HG03103 (cell line): ENCODE measurements at regions not wholly inside any gene's neighbourhood (a gene's known extent, or its start where the extent isn't known, plus 50 kb on each side); places are given as distances from the start of the nearest gene placed in this dataset.

Experiments
- ATAC-seq: cut with Tn5 transposase; IDR thresholded peaks from one replicate; pipeline ENCODE4 v1.9.1; 2021; ENCODE audit warnings: low read depth; ENCODE audit not compliant: unreplicated experiment

- no peak for ATAC-seq
Observed at GRCh38 chr6:130670142-130670541, 157.1 kb upstream of the SMLR1 start.

- ATAC-seq = no peak
Observed at GRCh38 chr6:130671119-130671518, 156.1 kb upstream of the SMLR1 start.

GRCh38 chr6:130671577-130671976, 155.6 kb upstream of the SMLR1 start:
- no peak for ATAC-seq

GRCh38 chr6:130672153-130672552, 155.1 kb upstream of the SMLR1 start:
- no peak for ATAC-seq

- no peak for ATAC-seq
Observed at GRCh38 chr6:130674604-130675003, 152.6 kb upstream of the SMLR1 start.

GRCh38 chr6:130675072-130675471, 152.1 kb upstream of the SMLR1 start:
- no peak for ATAC-seq

- no peak for ATAC-seq
Observed at GRCh38 chr6:130676077-130676772, 151.0 kb upstream of the SMLR1 start.

GRCh38 chr6:130676773-130677144, 150.4 kb upstream of the SMLR1 start:
- no peak for ATAC-seq

- ATAC-seq = no peak
Observed at GRCh38 chr6:130677312-130677711, 149.9 kb upstream of the SMLR1 start.

GRCh38 chr6:130677766-130678165, 149.4 kb upstream of the SMLR1 start:
- ATAC-seq = no peak

GRCh38 chr6:130679684-130680083, 147.5 kb upstream of the SMLR1 start:
- no peak for ATAC-seq

- ATAC-seq = no peak
Observed at GRCh38 chr6:130680116-130680515, 147.1 kb upstream of the SMLR1 start.

- ATAC-seq = no peak
Observed at GRCh38 chr6:130681028-130681427, 146.2 kb upstream of the SMLR1 start.

GRCh38 chr6:130682066-130682465, 145.1 kb upstream of the SMLR1 start:
- no peak for ATAC-seq

- no peak for ATAC-seq
Observed at GRCh38 chr6:130683761-130684517, 143.3 kb upstream of the SMLR1 start.

GRCh38 chr6:130692659-130693058, 134.5 kb upstream of the SMLR1 start:
- ATAC-seq = no peak

- ATAC-seq = no peak
Observed at GRCh38 chr6:130693944-130694343, 133.3 kb upstream of the SMLR1 start.

GRCh38 chr6:130694606-130695005, 132.6 kb upstream of the SMLR1 start:
- no peak for ATAC-seq

GRCh38 chr6:130696806-130697205, 130.4 kb upstream of the SMLR1 start:
- ATAC-seq = no peak

GRCh38 chr6:130697271-130697994, 129.8 kb upstream of the SMLR1 start:
- ATAC-seq = peak; percentile 41

GRCh38 chr6:130697995-130698535, 129.1 kb upstream of the SMLR1 start:
- peak; percentile 86 for ATAC-seq
